SKM-1 (cell line): ENCODE measurements at regions not wholly inside any gene's neighbourhood (a gene's known extent, or its start where the extent isn't known, plus 50 kb on each side); places are given as distances from the start of the nearest gene placed in this dataset.
"Not testable (repeated sequence)": the region's sequence is repeated elsewhere in the genome, so short reads cannot be mapped to it uniquely, and the experiment has no call there.

Experiments used
- DNase-seq: peaks from one replicate; lab custom pipeline; 2025; ENCODE audit not compliant: unreplicated experiment; lab: John Stamatoyannopoulos, UW

DNA sequence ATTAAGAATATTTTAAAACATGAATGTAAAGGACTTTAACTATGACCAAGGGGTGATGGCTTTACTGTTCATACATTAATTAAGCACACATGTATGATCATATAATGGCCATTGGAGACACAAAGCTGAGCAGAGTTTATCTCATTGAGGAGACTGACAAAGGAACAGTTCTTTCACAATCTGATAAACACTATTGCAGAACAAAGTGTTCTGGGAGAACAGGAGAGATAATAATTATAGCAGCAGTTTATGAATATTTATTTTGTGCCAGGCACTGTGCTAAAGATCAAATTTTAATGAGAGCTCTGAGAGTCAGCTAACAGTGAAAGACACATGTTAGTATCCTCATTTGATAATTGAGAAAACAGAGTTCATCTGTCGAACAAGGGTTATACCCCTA is 242.4 kb upstream of the NR3C2 start:
- DNase-seq = no peak

DNA sequence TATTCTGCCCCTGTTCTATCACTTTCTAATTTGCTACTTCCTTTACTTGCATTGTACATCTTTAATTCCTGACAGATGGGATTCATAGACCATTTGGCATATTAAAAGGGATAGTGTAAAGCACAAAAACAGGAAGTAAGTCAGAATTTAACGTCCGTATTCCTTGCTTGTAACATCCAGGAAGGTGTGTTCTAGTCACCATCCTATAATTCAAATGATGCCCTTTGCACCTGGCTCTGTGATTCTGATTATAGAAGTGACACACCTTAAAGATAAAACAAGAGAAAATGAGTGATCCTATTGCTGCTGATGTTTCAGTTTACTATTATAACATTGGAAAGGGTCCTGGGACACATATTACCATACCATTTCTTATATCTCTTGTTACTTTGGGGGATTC is 238.7 kb upstream of the NR3C2 start:
- no peak for DNase-seq

DNA sequence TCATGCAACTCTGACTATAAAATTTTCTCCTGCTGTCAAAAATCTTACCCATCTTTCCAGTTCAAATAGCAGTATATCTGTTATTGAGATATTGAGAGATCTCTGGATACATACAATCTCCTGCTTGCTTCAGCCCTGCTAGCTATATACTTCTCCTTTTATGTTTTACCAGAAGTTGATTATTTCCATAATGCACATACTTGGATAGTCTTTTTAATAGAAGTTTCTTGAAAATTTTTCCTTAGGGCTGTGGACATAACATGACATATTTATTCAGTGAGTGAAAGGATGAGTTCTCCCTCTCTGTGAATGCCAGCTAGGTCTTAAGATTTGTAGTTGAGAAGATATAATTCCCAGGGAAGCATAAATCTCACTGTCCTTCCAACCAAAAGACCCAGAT is 234.1 kb upstream of the NR3C2 start:
- no peak for DNase-seq

DNA sequence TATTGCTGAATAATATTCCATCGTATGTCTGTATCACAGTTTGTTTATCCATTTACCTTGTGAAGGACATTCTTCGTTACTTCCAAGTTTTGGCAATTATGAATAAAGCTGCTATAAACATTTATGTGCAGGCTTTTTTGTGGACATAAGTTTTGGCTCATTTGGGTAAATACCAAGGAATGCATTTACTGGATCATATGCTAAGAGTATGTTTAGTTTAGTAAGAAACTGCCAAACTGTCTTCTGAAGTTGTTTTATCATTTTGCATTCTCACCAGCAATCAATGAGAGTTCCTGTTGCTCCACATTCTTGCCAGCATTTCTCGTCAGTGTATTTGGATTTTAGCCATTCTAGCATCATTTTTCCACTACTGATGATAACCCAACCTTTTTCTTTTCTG is 232.7 kb upstream of the NR3C2 start:
- DNase-seq = no peak

GRCh38 chr4:148664636-148665035 is 222.4 kb upstream of the NR3C2 start:
- DNase-seq = no peak

- DNase-seq = no peak
Observed at GRCh38 chr4:148654131-148654530, 211.9 kb upstream of the NR3C2 start.

GRCh38 chr4:148653681-148654080 is 211.5 kb upstream of the NR3C2 start:
- no peak for DNase-seq

DNA sequence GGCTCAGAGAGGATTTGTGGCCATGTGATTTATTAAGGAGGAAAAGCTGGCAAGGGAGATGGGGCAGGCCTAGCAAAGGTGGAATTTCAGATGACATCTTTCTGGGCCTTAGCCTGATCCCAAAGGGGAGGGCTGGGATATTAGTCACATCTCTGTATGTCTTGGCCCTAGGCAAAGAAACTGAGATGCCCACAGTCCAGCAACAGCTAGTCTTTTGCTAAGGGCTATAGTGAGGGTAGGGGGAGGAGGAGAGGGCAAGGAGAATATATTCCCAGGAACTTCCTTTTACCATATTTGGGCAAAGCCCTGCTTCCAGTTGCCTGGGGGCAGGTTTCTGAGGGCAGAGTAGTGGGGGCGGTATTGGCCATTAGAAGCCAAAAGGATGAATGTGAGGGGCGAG is 209.8 kb upstream of the NR3C2 start:
- DNase-seq = no peak

DNA sequence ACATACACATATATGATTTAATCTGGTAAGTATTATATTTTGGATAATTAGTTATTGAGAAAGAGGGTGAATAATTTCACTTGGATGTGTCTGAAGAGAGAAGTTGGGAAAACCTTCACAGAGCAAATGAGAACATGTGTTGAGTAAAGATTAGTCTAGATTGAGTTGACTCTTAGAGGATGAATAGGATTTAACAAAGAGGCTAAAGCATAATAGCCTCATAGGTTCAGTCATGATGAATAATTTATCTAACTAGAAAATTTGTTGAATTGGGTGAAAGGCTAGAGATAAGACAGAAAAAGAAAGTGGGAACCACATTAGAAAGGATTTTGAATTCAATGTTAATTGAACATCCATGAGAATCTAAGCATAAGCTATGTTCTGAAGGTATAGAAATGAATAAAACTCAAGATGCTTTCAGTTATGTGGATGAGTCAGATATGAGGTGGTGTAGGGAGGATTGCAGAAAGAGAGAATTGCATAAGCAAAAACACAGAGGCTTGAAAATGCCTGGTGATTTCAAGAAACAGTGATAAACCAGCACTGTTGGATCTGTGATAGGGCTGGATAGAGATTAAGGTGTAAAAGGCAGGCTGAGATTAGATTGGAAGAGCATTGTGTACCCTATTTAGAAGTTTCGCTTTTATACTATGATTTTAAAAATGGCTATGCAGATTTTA is 207.6 kb upstream of the NR3C2 start:
- DNase-seq = no peak

DNA sequence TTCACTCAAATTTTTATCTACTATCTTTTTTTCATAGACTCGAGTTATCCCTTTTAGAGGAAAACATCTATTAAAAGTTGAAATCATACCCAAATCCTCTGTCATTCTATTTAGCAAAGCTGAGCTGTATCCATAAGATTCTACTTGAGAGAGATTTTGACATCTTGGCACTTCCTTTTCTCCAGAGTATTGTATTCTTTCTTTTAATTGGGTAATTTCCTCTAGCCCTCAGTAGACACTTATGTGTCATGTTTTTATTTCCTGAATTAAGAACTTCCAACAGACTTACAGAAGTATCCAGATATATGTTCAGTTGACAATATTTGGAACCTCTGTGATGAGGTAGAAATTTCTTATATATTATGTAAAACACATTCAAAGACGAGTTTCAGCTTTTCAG is 201.6 kb upstream of the NR3C2 start:
- DNase-seq = no peak

DNA sequence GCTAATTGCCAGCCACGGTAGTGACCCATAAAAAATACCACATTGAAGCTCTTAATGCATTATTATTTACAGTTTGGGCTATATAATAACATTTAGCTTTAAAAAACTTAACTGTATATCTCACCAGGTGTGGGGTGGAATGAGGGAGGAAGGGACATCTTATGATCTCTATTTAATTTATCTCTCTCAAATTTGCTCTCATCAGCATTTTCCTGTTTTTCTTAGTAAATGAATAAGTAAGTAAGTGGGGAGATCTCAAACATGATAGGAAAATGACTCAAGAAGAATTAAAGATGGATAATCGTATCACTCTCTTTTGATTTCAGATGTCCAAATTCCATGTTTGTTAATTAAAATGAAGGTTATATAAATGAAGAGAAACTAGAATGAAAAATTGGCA is 200.7 kb upstream of the NR3C2 start:
- DNase-seq = no peak

GRCh38 chr4:148638079-148638478 is 195.9 kb upstream of the NR3C2 start:
- not testable (repeated sequence) for DNase-seq

- not testable (repeated sequence) for DNase-seq
Observed at GRCh38 chr4:148637453-148637852, 195.2 kb upstream of the NR3C2 start.

GRCh38 chr4:148634476-148634875 is 192.3 kb upstream of the NR3C2 start:
- no peak for DNase-seq

DNA sequence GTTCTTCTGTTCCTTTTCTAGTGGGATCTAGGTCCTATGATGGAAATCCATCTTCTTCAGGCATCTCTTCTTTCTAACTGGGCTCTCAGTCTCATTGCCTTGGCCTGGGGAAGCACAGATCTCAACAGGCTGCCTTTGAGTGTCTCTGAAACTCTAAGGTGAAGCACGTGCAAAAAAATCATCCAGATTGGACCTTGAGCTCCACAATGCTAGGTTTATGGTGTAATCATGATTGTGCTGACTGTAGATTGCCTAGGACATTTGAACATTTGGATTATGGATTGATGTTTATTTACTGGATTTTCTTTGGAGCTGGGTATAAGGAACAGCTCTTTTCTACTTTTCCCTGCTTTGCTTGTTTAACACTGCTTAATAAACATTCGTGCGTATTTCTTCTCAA is 191.5 kb upstream of the NR3C2 start:
- DNase-seq = no peak

DNA sequence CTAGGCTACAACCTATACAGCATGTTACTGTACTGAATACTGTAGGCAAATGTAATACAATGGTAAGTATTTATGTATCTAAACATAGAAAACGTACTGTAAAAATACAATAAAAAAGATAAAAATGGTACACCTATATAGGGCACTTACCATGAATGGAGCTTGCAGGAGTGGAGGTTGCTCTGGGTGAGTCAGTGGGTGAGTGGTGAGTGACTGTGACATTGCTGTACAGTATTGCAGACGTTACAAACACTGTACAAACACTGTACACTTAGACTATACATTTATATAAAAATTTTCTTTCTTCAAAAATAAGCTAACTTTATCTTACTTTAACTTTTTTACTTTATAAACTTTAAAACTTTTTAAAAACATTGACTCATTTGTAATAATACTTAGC is 190.3 kb upstream of the NR3C2 start:
- no peak for DNase-seq

GRCh38 chr4:148630051-148630450 is 187.8 kb upstream of the NR3C2 start:
- DNase-seq = no peak

- no peak for DNase-seq
Observed at GRCh38 chr4:148618856-148619255, 176.6 kb upstream of the NR3C2 start.

DNA sequence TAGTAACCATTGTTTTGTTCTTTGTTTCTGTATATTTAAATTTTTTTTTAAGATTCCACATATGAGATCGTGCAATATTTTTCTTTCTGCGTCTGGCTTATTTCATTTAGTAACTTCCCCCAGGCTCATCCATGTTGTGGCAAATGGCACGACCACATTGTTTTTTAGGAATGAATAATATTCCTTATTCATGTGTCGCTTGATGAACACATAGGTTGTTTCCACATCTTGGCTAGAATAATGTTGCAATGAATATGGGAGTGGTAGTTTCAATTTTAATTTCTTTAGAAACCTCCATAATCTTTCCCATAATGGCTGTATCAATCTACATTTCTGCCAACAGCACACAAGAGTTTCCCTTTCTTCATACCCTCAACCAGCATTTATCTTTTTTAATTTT is 166.8 kb upstream of the NR3C2 start:
- DNase-seq = no peak

GRCh38 chr4:148598418-148599207 is 156.4 kb upstream of the NR3C2 start:
- not testable (repeated sequence) for DNase-seq

DNA sequence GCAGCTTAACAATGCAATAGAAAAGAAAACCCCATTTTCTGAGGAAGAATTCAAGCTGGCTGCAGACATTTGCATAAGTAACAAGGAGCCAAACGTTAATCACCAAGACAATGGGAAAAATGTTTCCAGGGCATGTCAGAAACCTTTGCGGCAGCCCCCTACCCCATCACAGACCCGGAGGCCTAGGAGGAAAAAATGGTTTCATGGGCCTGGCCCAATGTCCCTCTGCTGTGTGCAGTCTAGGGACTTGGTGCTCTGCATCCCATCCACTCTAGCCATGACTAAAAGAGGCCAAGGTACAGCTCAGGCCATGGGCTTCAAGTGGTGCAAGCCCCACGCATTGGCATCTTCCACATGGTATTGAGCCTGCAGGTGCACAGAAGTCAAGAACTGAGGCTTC is 147.0 kb upstream of the NR3C2 start:
- no peak for DNase-seq

DNA sequence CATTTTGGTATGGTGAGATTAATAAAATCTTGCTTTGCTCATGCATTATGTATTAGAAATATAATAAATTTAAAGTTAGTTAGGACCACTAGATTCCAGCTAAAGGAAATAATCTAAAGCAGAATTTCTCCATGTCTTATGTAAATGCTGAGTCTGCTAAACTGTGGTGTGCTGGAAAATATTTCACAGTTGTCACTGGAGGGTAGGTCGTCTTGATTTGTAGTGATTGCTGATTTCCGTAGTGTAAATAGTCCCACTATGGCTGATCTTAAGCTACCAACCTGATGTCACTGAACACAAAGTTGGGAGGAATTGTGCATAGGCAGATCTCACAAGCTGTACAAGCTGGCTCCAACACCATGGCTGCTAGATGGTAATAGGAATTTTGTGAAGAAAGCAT is 133.4 kb upstream of the NR3C2 start:
- DNase-seq = no peak

DNA sequence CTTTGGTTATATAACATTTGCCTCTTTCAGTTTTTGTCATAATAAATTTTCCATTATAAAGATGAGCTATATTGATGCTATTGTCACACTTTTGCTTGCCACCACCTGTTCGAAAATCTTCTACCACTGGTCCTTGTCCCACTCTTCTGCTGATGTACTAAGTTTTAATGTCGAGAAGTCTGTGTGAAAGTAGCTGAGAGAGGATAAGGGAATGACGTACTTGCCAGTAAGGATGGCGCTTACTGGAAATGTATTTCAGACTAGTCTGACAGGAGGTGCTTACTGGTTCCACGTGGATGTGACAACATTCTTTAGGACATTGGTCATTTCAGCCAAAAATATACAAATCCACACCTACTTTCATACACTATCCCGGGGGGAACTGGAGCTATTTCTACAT is 132.7 kb upstream of the NR3C2 start:
- no peak for DNase-seq
